Neuronal stem cell (in vitro differentiated cells): ENCODE measurements at regions not wholly inside any gene's neighbourhood (a gene's known extent, or its start where the extent isn't known, plus 50 kb on each side); places are given as distances from the start of the nearest gene placed in this dataset.

Source experiments
- DNase-seq: peaks from one replicate; pipeline ENCODE4 v3.0.0-alpha.2; 2013; ENCODE audit warnings: low spot score
- H2AFZ ChIP-seq: one replicate; pipeline ENCODE4 v1.6.1; 2013; ENCODE audit warnings: mild to moderate bottlenecking, low read length, inconsistent platforms
- H2AK5ac ChIP-seq: 2 replicates; pipeline ENCODE4 v1.6.1; 2013; ENCODE audit warnings: low read depth, mild to moderate bottlenecking, inconsistent platforms, low read length, moderate library complexity, mixed read lengths
- H2BK120ac ChIP-seq: 2 replicates; pipeline ENCODE4 v1.6.1; 2013; ENCODE audit warnings: low read depth, mild to moderate bottlenecking, inconsistent platforms, low read length, moderate library complexity, mixed read lengths
- H2BK12ac ChIP-seq: one replicate; pipeline ENCODE4 v1.6.1; 2013; ENCODE audit warnings: low read length, inconsistent platforms
- H2BK15ac ChIP-seq: 2 replicates; pipeline ENCODE4 v1.6.1; 2013; ENCODE audit warnings: mild to moderate bottlenecking, low read length, inconsistent platforms, mixed read lengths
- H2BK5ac ChIP-seq: one replicate; pipeline ENCODE4 v1.6.1; 2013; ENCODE audit warnings: inconsistent platforms, mild to moderate bottlenecking, low read length, moderate library complexity
- H3K14ac ChIP-seq: one replicate; pipeline ENCODE4 v1.6.1; 2013; ENCODE audit warnings: low read length, inconsistent platforms
- H3K18ac ChIP-seq: 2 replicates; pipeline ENCODE4 v1.6.1; 2013; ENCODE audit warnings: low read length, inconsistent platforms
- H3K23ac ChIP-seq: 2 replicates; pipeline ENCODE4 v1.6.1; 2013; ENCODE audit warnings: low read depth, mild to moderate bottlenecking, mixed read lengths, low read length, inconsistent platforms; ENCODE audit not compliant: poor library complexity
- H3K27ac ChIP-seq: replicated peaks from 3 replicates; pipeline ENCODE4 v1.5.1; 2013; ENCODE audit warnings: low read length, inconsistent platforms
- H3K27me3 ChIP-seq, 3 experiments: 2 replicates each; pipeline ENCODE4 v1.6.1; 2013; ENCODE audit warnings: low read length in 3 of 3, mild to moderate bottlenecking in 2 of 3, inconsistent platforms in 1 of 3, low read depth in 1 of 3, mixed read lengths in 1 of 3, moderate library complexity in 1 of 3; ENCODE audit not compliant: control insufficient read depth in 3 of 3, insufficient read depth in 3 of 3
- H3K36me3 ChIP-seq, 2 donors: replicated peaks in 1 of 2; 2 replicates each; pipeline ENCODE4 v1.6.1; 2013; ENCODE audit warnings: low read length in 2 of 2; ENCODE audit not compliant: control insufficient read depth in 2 of 2, insufficient read depth in 2 of 2
- H3K4ac ChIP-seq: 2 replicates; pipeline ENCODE4 v1.6.1; 2013; ENCODE audit warnings: inconsistent platforms, mild to moderate bottlenecking, low read length, moderate library complexity
- H3K4me1 ChIP-seq, 2 donors: 1 replicate in 1 of 2; 2 replicates in 1 of 2; pipeline ENCODE4 v1.6.1; 2013; ENCODE audit warnings: low read length in 2 of 2, low read depth in 1 of 2; ENCODE audit not compliant: control insufficient read depth in 2 of 2, insufficient read depth in 1 of 2
- H3K4me2 ChIP-seq: one replicate; pipeline ENCODE4 v1.6.1; 2013; ENCODE audit warnings: mild to moderate bottlenecking, low read length, inconsistent platforms; ENCODE audit not compliant: insufficient read depth, poor library complexity, severe bottlenecking
- H3K4me3 ChIP-seq, 2 donors: 2 replicates each; pipeline ENCODE4 v1.5.1; 2013; ENCODE audit warnings: low read length in 2 of 2, mild to moderate bottlenecking in 2 of 2, inconsistent platforms in 1 of 2, moderate library complexity in 1 of 2
- H3K79me1 ChIP-seq: one replicate; pipeline ENCODE4 v1.6.1; 2013; ENCODE audit warnings: low read depth, mild to moderate bottlenecking, inconsistent platforms, low read length, moderate library complexity
- H3K9ac ChIP-seq: one replicate; pipeline ENCODE4 v1.6.1; 2013; ENCODE audit warnings: mild to moderate bottlenecking, low read depth, low read length, inconsistent platforms; ENCODE audit not compliant: poor library complexity
- H3K9me3 ChIP-seq, 2 donors: replicated peaks in 1 of 2; 2 replicates each; pipeline versions ENCODE3 to v1.6.1; 2013; ENCODE audit warnings: low read length in 2 of 2, mild to moderate bottlenecking in 2 of 2, inconsistent platforms in 1 of 2, low read depth in 1 of 2, mixed read lengths in 1 of 2, moderate library complexity in 1 of 2; ENCODE audit not compliant: control insufficient read depth in 2 of 2, insufficient read depth in 1 of 2
- H4K8ac ChIP-seq: one replicate; pipeline ENCODE4 v1.6.1; 2013; ENCODE audit warnings: low read depth, mild to moderate bottlenecking, inconsistent platforms, low read length, moderate library complexity
- H4K91ac ChIP-seq: one replicate; pipeline ENCODE4 v1.6.1; 2013; ENCODE audit warnings: low read length, low read depth, mild to moderate bottlenecking, inconsistent platforms; ENCODE audit not compliant: poor library complexity
- WGBS, 2 donors: extraction: QIAGEN DNeasy Blood & Tissue Kit; methylation state at CpG; one replicate each; pipeline ENCODE4 v1.1.7; 2013; ENCODE audit warnings: missing lambda C conversion rate in 2 of 2, mixed read lengths in 1 of 2; ENCODE audit not compliant: insufficient read length in 2 of 2, insufficient replicate concordance in 1 of 2; ENCODE audit errors: extremely low coverage in 2 of 2; 5-methylcytosine and 5-hydroxymethylcytosine counted together

GRCh38 chr4:160887668-160888067, 1276.1 kb downstream of the FSTL5 start:
- no peaks in the 10 kb centered on the region for H3K36me3 ChIP-seq
- no peak overlapping the region for H3K27ac ChIP-seq
- no peak overlapping the region for H2BK12ac ChIP-seq
- no peak overlapping the region for H4K8ac ChIP-seq
- H3K18ac ChIP-seq = no peak overlapping the region
- H3K14ac ChIP-seq = no peak overlapping the region
- no peaks in the 10 kb centered on the region for H3K4me1 ChIP-seq
- no peak for DNase-seq
- no peaks in the 10 kb centered on the region for H3K79me1 ChIP-seq
- no peak overlapping the region for H4K91ac ChIP-seq
- H2BK5ac ChIP-seq = no peak overlapping the region
- H3K23ac ChIP-seq = no peak overlapping the region
- H2AK5ac ChIP-seq = no peak overlapping the region
- no peak overlapping the region for H3K9ac ChIP-seq
- H2BK15ac ChIP-seq = no peak overlapping the region
- no peak overlapping the region for H3K4ac ChIP-seq
- WGBS, 2 donors = no CpG with 5 or more reads among the region's 1 CpG
- no peak overlapping the region for H3K4me3 ChIP-seq
- no peaks in the 10 kb centered on the region for H3K27me3 ChIP-seq
- H2BK120ac ChIP-seq = no peak overlapping the region
- peaks cover 0 to 5% of the 10 kb centered on the region in 2 donors for H3K9me3 ChIP-seq
- H2AFZ ChIP-seq = no peak overlapping the region
- H3K4me2 ChIP-seq = no peak overlapping the region

DNA sequence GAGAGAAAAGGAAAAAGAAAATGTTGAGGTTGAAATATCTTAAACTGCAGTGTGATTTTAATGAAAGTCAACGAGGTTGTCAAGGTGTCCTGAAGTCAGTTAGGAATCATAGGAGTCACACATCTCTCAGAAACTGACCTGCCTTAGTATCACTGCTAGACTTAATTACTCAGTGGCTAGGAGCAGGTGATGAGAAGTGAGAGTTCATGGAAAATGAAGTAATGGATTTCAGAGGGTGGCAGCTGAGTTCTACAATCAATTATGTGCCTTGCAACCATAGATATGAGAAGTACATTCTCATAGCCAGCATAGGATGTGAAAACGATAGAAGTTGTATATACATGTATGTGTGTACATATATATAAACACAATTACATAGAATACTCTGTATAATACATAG, 1269.7 kb downstream of the FSTL5 start:
- Histone ChIP-seq H3K4me1 (no peaks in the 10 kb centered on the region), H4K8ac (no peak overlapping the region), H3K79me1 (no peaks in the 10 kb centered on the region), H3K4me2 (no peak overlapping the region), H2AFZ (no peak overlapping the region), H3K14ac (no peak overlapping the region), H2BK15ac (no peak overlapping the region), H2BK12ac (no peak overlapping the region), H3K4me3 (no peak overlapping the region), H3K4ac (no peak overlapping the region), H3K36me3 (no peaks in the 10 kb centered on the region), H3K9ac (no peak overlapping the region), H2BK120ac (no peak overlapping the region), H4K91ac (no peak overlapping the region), H3K27me3 (no peaks in the 10 kb centered on the region), H3K9me3 (no peaks in the 10 kb centered on the region), H2AK5ac (no peak overlapping the region), H3K23ac (no peak overlapping the region), H2BK5ac (no peak overlapping the region), H3K18ac (no peak overlapping the region), H3K27ac (no peak overlapping the region)
- whole genome bisulfite sequencing, 2 donors = no CpG with 5 or more reads among the region's 2 CpGs
- no peak for DNase-seq

- H4K8ac ChIP-seq = no peak overlapping the region
- no peak overlapping the region for H2AFZ ChIP-seq
- H4K91ac ChIP-seq = no peak overlapping the region
- no peak overlapping the region for H3K4me2 ChIP-seq
- H3K27me3 ChIP-seq = no peaks in the 10 kb centered on the region
- DNase-seq = no peak
- H3K4me3 ChIP-seq = no peak overlapping the region
- no peaks in the 10 kb centered on the region for H3K9me3 ChIP-seq
- H3K23ac ChIP-seq = no peak overlapping the region
- no peak overlapping the region for H2BK12ac ChIP-seq
- no peak overlapping the region for H3K27ac ChIP-seq
- no peak overlapping the region for H3K9ac ChIP-seq
- no peak overlapping the region for H2BK120ac ChIP-seq
- H2BK5ac ChIP-seq = no peak overlapping the region
- no peaks in the 10 kb centered on the region for H3K36me3 ChIP-seq
- no peak overlapping the region for H2AK5ac ChIP-seq
- no peak overlapping the region for H3K14ac ChIP-seq
- H3K18ac ChIP-seq = no peak overlapping the region
- no peaks in the 10 kb centered on the region for H3K4me1 ChIP-seq
- H3K4ac ChIP-seq = no peak overlapping the region
- WGBS, 2 donors = no CpG with 5 or more reads among the region's 3 CpGs
- no peaks in the 10 kb centered on the region for H3K79me1 ChIP-seq
- H2BK15ac ChIP-seq = no peak overlapping the region
Measured at GRCh38 chr4:160894809-160895208, 1269.0 kb downstream of the FSTL5 start.

DNA sequence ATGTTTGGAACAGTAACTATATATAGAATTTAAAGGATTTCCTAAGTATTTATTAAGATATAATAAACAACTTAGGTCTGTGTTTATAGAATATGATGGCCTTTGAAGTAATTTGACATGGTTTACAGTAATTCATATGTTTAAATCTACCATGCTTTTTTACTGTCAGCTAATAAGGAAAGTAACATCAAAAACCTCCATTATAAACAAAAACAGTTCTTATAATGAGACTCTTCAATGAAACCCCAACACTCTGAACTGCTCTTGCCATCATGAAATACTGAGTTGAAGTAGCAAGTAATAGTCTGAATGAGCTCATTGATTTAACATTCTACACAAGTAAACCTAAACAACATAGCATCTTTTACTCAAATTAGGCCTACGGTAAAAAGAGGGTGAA, 1236.5 kb downstream of the FSTL5 start:
- no peak overlapping the region for H2BK120ac ChIP-seq
- no CpG with 5 or more reads among the region's 1 CpG for WGBS, 2 donors
- no peak overlapping the region for H2BK5ac ChIP-seq
- H2AK5ac ChIP-seq = no peak overlapping the region
- H4K91ac ChIP-seq = no peak overlapping the region
- H2BK12ac ChIP-seq = no peak overlapping the region
- H3K4me2 ChIP-seq = no peak overlapping the region
- no peak overlapping the region for H3K14ac ChIP-seq
- no peak for DNase-seq
- H3K27me3 ChIP-seq = no peaks in the 10 kb centered on the region
- no peak overlapping the region for H3K23ac ChIP-seq
- no peak overlapping the region for H3K18ac ChIP-seq
- no peaks in the 10 kb centered on the region for H3K36me3 ChIP-seq
- no peaks in the 10 kb centered on the region for H3K79me1 ChIP-seq
- H3K4me3 ChIP-seq = no peak overlapping the region
- H4K8ac ChIP-seq = no peak overlapping the region
- H3K27ac ChIP-seq = no peak overlapping the region
- no peaks in the 10 kb centered on the region for H3K4me1 ChIP-seq
- H3K4ac ChIP-seq = no peak overlapping the region
- no peak overlapping the region for H2AFZ ChIP-seq
- H2BK15ac ChIP-seq = no peak overlapping the region
- H3K9ac ChIP-seq = no peak overlapping the region
- no peaks in the 10 kb centered on the region for H3K9me3 ChIP-seq
